AG04450 (cell line): ENCODE measurements at regions not wholly inside any gene's neighbourhood (a gene's known extent, or its start where the extent isn't known, plus 50 kb on each side); places are given as distances from the start of the nearest gene placed in this dataset.
"Not testable (repeated sequence)": the region's sequence is repeated elsewhere in the genome, so short reads cannot be mapped to it uniquely, and the experiment has no call there.

ENCODE experiments used
- CTCF ChIA-PET: fragments of 300-600, 350-600 bp; formaldehyde crosslinking; extraction: SDS; loops from one replicate; lab custom pipeline; 2022; ENCODE audit warnings: antibody characterized with exemption, inconsistent platforms; lab: Charles Lee
- POLR2A ChIA-PET: fragments of 350-600 bp; formaldehyde crosslinking; extraction: SDS; loops from one replicate; lab custom pipeline; 2021; ENCODE audit warnings: antibody characterized with exemption, inconsistent platforms; lab: Yijun Ruan, JAX
- DNase-seq: peaks from one replicate; pipeline ENCODE4 v3.0.0-alpha.2; 2011; ENCODE audit warnings: low read depth, low spot score
- H3K27ac ChIP-seq: one replicate; pipeline ENCODE4 v1.5.1; 2012; ENCODE audit warnings: low read depth, low read length, control low read depth
- H3K27me3 ChIP-seq: one replicate; pipeline ENCODE4 v1.6.0; 2012; ENCODE audit warnings: low read length; ENCODE audit not compliant: control insufficient read depth, insufficient read depth
- H3K4me3 ChIP-seq: 2 replicates; pipeline ENCODE4 v1.5.1; 2011; ENCODE audit warnings: mild to moderate bottlenecking, low read depth, low read length, control low read depth
- H3K9me3 ChIP-seq: 2 replicates; pipeline ENCODE4 v1.5.1; 2012; ENCODE audit warnings: low read length; ENCODE audit not compliant: control insufficient read depth, insufficient read depth
- TF ChIP-seq, protein P1 (sequence below): IDR thresholded peaks from 2 replicates; pipeline ENCODE4 v1.5.1; 2011; ENCODE audit warnings: low read depth, low read length, control low read depth, inconsistent platforms

DNA sequence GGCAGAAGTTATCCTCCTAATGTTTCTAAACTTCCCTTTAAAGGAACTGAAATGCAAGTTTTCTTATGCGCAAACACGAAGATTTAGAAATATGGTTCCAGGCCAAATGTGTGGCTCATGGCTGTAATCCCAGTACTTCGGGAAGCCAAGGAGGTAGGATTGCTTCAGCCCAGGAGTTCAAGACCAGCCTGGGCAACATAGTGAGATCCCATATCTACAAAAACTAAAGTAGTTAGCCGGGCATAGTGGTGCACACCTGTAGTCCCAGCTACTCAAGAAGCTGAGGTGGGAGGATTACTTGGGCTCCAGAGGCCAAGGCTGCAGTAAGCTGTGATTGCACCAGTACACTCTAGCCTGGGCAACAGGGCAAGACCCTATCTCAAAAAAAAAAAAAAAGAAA, 95.8 kb upstream of the SCAF8 start:
- H3K27ac ChIP-seq = no peak overlapping the region
- DNase-seq = no peak
- ChIA-PET POLR2A (no interaction called here), CTCF (interaction anchor here (0.5 kb wide), 1 partner anchor 196 kb away, joined by 8 read pairs; no protein-coding TSS in a partner anchor)
- peaks cover 3% of the 10 kb centered on the region for H3K27me3 ChIP-seq
- TF ChIP-seq, protein P1, sequence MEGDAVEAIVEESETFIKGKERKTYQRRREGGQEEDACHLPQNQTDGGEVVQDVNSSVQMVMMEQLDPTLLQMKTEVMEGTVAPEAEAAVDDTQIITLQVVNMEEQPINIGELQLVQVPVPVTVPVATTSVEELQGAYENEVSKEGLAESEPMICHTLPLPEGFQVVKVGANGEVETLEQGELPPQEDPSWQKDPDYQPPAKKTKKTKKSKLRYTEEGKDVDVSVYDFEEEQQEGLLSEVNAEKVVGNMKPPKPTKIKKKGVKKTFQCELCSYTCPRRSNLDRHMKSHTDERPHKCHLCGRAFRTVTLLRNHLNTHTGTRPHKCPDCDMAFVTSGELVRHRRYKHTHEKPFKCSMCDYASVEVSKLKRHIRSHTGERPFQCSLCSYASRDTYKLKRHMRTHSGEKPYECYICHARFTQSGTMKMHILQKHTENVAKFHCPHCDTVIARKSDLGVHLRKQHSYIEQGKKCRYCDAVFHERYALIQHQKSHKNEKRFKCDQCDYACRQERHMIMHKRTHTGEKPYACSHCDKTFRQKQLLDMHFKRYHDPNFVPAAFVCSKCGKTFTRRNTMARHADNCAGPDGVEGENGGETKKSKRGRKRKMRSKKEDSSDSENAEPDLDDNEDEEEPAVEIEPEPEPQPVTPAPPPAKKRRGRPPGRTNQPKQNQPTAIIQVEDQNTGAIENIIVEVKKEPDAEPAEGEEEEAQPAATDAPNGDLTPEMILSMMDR = no peak
- H3K4me3 ChIP-seq = no peak overlapping the region
- no peaks in the 10 kb centered on the region for H3K9me3 ChIP-seq

DNA sequence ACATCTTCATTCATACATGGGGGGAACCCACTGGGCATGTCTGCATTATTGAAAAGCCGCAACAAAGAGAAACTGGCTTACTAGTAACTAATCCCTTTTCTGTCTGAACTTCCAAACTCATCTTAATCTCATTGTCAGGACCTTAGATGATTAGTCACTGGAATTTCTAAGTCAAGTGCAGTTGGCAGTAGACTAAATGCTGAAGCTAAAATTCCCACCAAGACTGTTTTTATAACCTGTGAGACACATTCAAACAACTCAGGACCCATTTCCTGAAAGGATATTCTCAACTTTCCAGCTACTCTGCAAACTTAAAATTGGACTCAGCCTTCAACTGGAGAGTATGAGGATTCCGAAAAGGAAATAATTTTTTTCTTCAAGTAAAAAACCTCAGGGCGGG, 94.8 kb upstream of the SCAF8 start:
- POLR2A ChIA-PET = no interaction called here
- CTCF ChIA-PET = no interaction called here
- DNase-seq = no peak
- TF ChIP-seq, protein P1 = no peak
- Histone ChIP-seq H3K27me3 (peaks cover 3% of the 10 kb centered on the region), H3K9me3 (no peaks in the 10 kb centered on the region), H3K27ac (no peak overlapping the region), H3K4me3 (no peak overlapping the region)

DNA sequence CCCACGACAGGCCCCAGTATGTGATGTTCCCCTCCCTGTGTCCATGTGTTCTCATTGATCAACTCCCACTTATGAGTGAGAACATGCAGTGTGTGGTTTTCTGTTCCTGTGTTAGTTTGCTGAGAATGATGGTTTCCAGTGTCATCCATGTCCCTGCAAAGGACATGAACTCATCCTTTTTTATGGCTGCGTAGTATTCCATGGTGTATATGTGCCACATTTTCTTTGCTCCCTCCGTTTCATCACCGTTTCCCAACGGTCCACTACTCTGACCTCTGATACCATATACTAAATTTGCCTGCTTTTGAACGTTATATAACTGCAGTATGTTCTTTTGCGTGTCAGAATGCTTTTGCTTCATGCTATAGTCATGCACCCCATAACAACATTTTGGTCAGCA, 94.0 kb upstream of the SCAF8 start:
- H3K27ac ChIP-seq, H3K4me3 ChIP-seq, DNase-seq, H3K27me3 ChIP-seq, CTCF ChIA-PET, H3K9me3 ChIP-seq, POLR2A ChIA-PET: not testable (repeated sequence)

DNA sequence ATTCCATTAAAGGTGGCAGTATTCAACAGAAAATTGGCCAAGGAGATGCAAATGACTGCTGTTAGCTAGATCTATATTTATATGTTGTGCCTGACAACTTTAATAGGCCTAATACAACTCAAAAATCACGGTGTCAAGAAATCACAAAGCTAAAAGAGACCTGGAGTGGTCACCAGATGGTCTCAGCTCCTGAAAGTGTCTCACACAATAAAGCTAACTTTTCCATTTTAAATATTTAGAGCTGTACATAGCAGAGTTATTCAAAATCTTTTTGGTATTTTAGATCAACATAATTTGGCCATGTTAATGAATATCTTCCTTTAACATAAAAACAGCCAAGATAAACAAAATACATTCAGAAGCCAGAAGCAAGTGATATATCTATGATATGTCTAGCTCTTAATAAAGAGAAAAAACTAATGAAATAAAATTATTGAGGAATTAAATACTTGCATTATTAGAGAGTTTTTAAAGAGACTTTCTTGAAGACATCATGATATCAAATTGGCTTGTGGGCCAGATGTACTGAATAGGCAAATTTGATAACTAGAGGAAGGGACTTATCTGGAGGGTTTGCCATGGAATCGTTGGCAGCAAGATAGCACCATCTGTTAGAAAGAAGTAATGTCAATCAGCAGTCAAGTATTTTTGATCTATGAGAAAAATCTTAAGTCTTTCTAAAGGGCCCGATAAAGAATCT, 84.9 kb upstream of the SCAF8 start:
- TF ChIP-seq, protein P1 = no peak
- Histone ChIP-seq H3K9me3 (peaks cover 2% of the 10 kb centered on the region; the same call in 1 of the 2 replicates), H3K27me3 (peaks cover 11% of the 10 kb centered on the region), H3K27ac (no peak overlapping the region), H3K4me3 (no peak overlapping the region)
- DNase-seq = no peak
- ChIA-PET POLR2A (no interaction called here), CTCF (no interaction called here)

DNA sequence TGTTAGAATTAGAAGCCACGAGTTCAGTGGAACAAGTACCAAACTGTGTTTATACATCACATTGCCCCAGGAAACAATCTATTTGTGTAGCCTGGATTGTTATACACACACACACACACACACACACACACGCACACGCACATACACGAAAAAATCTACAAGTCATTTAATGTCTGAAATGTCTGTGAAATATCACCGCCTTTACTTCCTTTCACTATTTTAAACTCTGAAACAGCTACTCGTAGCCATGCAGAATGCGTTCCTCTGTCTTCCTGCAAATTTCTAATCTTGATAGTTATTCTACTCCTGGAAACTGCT, 84.4 kb upstream of the SCAF8 start:
- H3K27me3 ChIP-seq = peaks cover 11% of the 10 kb centered on the region
- TF ChIP-seq, protein P1 = no peak
- DNase-seq = no peak
- H3K27ac ChIP-seq = no peak overlapping the region
- POLR2A ChIA-PET = no interaction called here
- no peak overlapping the region for H3K4me3 ChIP-seq
- H3K9me3 ChIP-seq = peaks cover 2% of the 10 kb centered on the region; the same call in 1 of the 2 replicates
- CTCF ChIA-PET = no interaction called here
